NCI-H2196 (cell line): ENCODE measurements at regions not wholly inside any gene's neighbourhood (a gene's known extent, or its start where the extent isn't known, plus 50 kb on each side); places are given as distances from the start of the nearest gene placed in this dataset.

ENCODE experiments used
- DNase-seq: peaks from one replicate; lab custom pipeline; 2025; ENCODE audit not compliant: unreplicated experiment; lab: John Stamatoyannopoulos, UW

GRCh38 chr15:61421470-61421869 lies 192.4 kb upstream of the RORA start:
- DNase-seq: no peak

- DNase-seq: no peak
Measured at GRCh38 chr15:61420546-61420945, 191.4 kb upstream of the RORA start.

- DNase-seq: no peak
Measured at GRCh38 chr15:61415617-61416120, 186.6 kb upstream of the RORA start.

- no peak for DNase-seq
Measured at GRCh38 chr15:61411902-61412510, 182.9 kb upstream of the RORA start.

- DNase-seq: no peak
Measured at GRCh38 chr15:61410662-61411061, 181.6 kb upstream of the RORA start.

- DNase-seq: no peak
Measured at GRCh38 chr15:61404567-61404966, 175.5 kb upstream of the RORA start.

GRCh38 chr15:61403884-61404283 lies 174.8 kb upstream of the RORA start:
- no peak for DNase-seq

GRCh38 chr15:61401903-61402698 lies 173.0 kb upstream of the RORA start:
- no peak for DNase-seq

- DNase-seq: no peak
Measured at GRCh38 chr15:61398310-61398709, 169.2 kb upstream of the RORA start.

- no peak for DNase-seq
Measured at GRCh38 chr15:61396235-61396919, 167.3 kb upstream of the RORA start.

GRCh38 chr15:61393949-61394348 lies 164.8 kb upstream of the RORA start:
- no peak for DNase-seq

GRCh38 chr15:61393524-61393923 lies 164.4 kb upstream of the RORA start:
- DNase-seq: no peak

GRCh38 chr15:61390138-61390537 lies 161.0 kb upstream of the RORA start:
- no peak for DNase-seq

- DNase-seq: no peak
Measured at GRCh38 chr15:61389334-61390028, 160.4 kb upstream of the RORA start.

GRCh38 chr15:61387675-61388074 lies 158.6 kb upstream of the RORA start:
- DNase-seq: no peak

- DNase-seq: no peak
Measured at GRCh38 chr15:61383421-61383820, 154.3 kb upstream of the RORA start.

GRCh38 chr15:61382927-61383326 lies 153.8 kb upstream of the RORA start:
- no peak for DNase-seq

- no peak for DNase-seq
Measured at GRCh38 chr15:61381501-61381900, 152.4 kb upstream of the RORA start.

- no peak for DNase-seq
Measured at GRCh38 chr15:61380270-61380669, 151.2 kb upstream of the RORA start.

GRCh38 chr15:61379005-61379404 lies 149.9 kb upstream of the RORA start:
- DNase-seq: no peak

- DNase-seq: no peak
Measured at GRCh38 chr15:61376961-61377360, 147.9 kb upstream of the RORA start.
